PC-9 (cell line): ENCODE measurements at regions not wholly inside any gene's neighbourhood (a gene's known extent, or its start where the extent isn't known, plus 50 kb on each side); places are given as distances from the start of the nearest gene placed in this dataset.

Experiments
- CTCF ChIP-seq: fragments of 200-600 bp; sonication (generic); conservative IDR thresholded peaks from 2 replicates; pipeline ENCODE4 v1.6.1; 2017; ENCODE audit warnings: mixed run types, antibody characterized with exemption, mild to moderate bottlenecking, moderate library complexity
- EZH2 ChIP-seq: fragments of 200-600 bp; sonication (generic); IDR thresholded peaks from 2 replicates; pipeline ENCODE4 v1.8.0; 2017; ENCODE audit warnings: antibody characterized with exemption, low read depth

- no peak for TF ChIP-seq EZH2
- no peak for TF ChIP-seq CTCF
Observed at GRCh38 chr6:74857157-74857556, 348.7 kb downstream of the COL12A1 start.
